HG03159 (cell line): ENCODE measurements at regions not wholly inside any gene's neighbourhood (a gene's known extent, or its start where the extent isn't known, plus 50 kb on each side); places are given as distances from the start of the nearest gene placed in this dataset.
"Not testable (repeated sequence)": the region's sequence is repeated elsewhere in the genome, so short reads cannot be mapped to it uniquely, and the experiment has no call there.

Experiments
- ATAC-seq: cut with Tn5 transposase; IDR thresholded peaks from one replicate; pipeline ENCODE4 v1.9.1; 2021; ENCODE audit warnings: mild to moderate bottlenecking, moderate library complexity; ENCODE audit not compliant: unreplicated experiment

- ATAC-seq: no peak
These were observed 705.7 kb downstream of the SLITRK5 start for GRCh38 chr13:88376760-88377388.

DNA sequence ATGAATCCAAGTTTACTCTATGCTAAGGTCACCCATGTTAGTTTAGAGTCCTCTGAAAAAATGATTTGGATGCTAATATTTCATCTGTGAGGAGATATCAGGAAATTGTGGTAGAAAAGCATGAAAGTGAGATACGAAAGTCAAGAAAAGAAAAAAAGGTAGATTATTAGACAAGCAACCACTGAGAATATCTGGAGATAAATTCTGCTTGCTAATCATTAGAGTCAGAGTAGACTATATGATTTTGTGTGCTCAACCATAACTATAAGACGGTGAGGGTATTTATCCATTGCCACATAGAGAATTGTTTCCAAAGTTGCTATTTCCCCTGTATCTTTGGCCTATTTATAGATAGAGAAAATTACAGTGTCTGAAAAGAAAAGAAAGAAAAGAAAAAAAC lies 706.7 kb downstream of the SLITRK5 start:
- ATAC-seq: no peak

- ATAC-seq: no peak
These were observed 713.4 kb downstream of the SLITRK5 start for GRCh38 chr13:88384542-88384941.

DNA sequence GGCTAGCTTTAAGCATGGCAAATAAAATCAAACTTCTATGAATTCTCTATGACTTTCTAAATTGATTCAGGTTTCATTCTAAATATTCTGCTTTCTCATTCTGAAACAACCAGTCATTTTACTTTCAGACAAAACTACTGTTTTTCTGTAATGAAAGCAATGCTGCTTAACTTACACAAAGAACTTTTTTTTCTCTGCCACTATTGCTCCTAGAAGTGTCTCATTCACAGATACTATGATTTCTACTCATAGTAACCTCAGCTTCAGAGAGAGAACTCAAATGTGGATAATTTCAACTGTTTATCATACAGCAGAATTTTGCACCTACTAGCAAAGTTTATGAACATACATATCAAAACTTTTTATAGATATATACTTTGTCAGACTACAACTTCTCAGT lies 724.6 kb downstream of the SLITRK5 start:
- ATAC-seq: no peak

DNA sequence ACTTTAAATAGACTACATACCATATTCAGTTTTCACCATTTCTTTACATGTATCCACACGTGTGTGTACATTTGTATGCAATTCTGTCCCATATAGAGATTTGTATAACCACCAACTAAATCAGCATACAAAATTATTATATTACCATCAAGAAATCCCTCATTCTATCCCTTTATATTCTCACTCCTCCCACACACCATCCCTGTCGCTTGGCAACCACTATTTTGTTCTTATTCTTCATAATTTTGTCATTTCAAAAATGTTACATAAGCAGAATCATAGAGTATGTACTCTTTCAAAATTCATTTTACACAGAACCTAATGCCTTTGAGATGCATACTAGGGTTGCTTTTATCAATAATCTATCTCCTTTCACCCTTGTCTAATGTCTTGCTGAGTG lies 740.5 kb downstream of the SLITRK5 start:
- ATAC-seq: no peak

- no peak for ATAC-seq
These were observed 746.6 kb downstream of the SLITRK5 start for GRCh38 chr13:88417801-88418200.

GRCh38 chr13:88424463-88424862 lies 753.3 kb downstream of the SLITRK5 start:
- no peak for ATAC-seq

GRCh38 chr13:88426661-88427060 lies 755.5 kb downstream of the SLITRK5 start:
- no peak for ATAC-seq

DNA sequence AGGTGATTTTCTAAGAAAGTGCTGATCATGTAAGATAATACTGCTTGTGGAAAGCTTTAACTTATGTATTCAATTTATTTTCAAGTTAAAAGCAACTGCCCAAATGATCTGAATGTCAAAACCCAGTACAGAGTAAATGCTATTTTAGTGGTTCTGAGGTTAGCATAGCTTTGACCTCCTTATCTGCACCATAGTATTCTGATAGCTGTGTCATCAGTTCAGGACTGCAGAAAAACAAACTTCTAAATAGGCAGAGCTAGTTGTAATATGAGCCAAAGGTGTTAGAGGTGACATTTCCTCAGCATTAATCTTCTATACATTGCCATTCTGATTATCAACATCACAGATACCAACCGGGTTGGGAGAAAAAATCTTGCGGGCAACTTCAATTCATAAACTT lies 758.7 kb downstream of the SLITRK5 start:
- no peak for ATAC-seq

GRCh38 chr13:88434953-88435352 lies 763.8 kb downstream of the SLITRK5 start:
- ATAC-seq: no peak

- ATAC-seq: no peak
These were observed 765.8 kb downstream of the SLITRK5 start for GRCh38 chr13:88436974-88437373.

GRCh38 chr13:88450515-88450914 lies 779.3 kb downstream of the SLITRK5 start:
- ATAC-seq: no peak

GRCh38 chr13:88456151-88456550 lies 785.0 kb downstream of the SLITRK5 start:
- no peak for ATAC-seq

DNA sequence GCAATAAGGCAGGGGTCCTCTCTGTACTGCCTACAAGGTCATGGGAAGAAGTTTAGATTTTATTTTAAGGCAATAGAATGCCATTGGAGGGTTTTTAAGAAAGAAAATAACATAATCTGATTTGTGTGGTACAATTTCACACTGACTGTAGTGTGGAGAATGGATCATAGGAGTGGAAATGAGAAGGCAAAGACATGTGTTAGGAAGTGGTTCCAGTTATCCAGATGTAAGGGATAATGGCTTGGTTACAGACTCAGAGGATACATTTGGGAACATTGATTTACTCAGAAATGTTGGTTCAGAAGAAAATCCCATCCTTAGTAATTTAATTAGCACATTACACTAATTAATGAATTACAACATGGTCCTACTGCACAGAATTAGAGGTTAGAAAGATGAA lies 788.2 kb downstream of the SLITRK5 start:
- ATAC-seq: no peak

GRCh38 chr13:88461272-88462009 lies 790.3 kb downstream of the SLITRK5 start:
- ATAC-seq: no peak

GRCh38 chr13:88464851-88465250 lies 793.7 kb downstream of the SLITRK5 start:
- no peak for ATAC-seq

GRCh38 chr13:88472316-88472715 lies 801.1 kb downstream of the SLITRK5 start:
- ATAC-seq: peak; percentile 85

GRCh38 chr13:88483202-88483601 lies 812.0 kb downstream of the SLITRK5 start:
- no peak for ATAC-seq

DNA sequence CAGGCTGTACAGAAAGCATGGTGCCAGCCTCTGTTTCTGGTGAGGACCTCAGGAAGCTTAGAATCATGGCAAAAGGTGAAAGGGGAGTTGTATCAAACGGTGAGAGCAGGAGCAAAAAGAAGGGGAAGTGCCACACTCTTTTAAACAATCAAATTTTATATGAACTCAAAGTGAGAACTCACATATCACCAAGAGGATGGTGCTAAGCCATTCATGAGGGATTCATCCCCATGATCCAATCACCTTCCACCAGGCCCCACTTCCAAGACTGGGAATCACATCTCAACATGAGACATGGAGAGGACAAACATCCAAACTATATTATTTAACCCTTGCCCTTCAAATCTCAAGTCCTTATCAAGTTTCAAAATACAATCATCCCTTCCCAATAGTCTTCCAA lies 836.7 kb downstream of the SLITRK5 start:
- no peak for ATAC-seq

DNA sequence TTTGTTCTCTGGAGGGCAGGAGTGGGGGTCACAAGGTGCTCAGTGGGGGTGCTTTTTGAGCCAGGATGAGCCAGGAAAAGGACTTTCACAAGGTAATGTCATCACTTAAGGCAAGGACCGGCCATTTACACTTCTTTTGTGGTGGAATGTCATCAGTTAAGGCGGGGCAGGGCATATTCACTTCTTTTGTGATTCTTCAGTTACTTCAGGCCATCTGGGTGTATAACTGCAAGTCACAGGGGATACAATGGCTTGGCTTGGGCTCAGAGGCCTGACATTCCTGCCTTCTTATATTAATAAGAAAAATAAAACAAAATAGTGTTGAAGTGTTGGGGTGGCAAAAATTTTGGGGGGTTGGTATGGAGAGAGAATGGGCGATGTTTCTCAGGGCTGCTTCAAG lies 841.8 kb downstream of the SLITRK5 start:
- ATAC-seq: not testable (repeated sequence)

DNA sequence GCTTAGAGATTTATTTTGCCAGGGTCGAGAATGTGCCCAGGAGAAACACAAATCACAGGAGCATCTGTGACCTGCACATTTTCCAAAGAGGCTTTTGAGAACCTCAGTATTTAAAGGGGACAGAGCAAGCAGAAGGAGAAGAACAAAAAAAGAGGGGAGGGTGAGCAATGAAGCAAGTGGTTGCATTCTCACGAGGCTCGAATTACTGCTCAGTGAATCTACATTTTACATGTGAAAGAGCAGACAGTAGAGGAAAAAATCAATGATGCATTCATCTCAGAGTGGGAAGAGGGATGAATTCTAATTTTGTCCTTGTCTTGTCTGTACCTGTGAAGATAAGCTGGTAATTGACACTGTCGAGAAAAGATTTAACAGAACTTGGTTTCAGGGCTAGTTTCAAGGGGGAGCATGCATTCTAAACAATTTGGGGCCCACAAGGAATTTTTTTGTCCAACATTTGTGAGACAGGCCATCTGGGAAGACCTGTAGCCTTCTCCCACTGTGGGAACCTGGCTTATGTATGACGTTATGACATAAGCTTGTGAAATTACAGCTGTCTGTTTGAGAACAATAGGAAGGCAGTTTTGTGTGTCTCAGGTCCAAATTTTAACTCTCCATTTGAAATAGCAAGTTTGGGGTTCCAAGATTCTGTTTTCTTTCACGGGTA lies 855.1 kb downstream of the SLITRK5 start:
- ATAC-seq: no peak

GRCh38 chr13:88526853-88527215 lies 855.7 kb downstream of the SLITRK5 start:
- ATAC-seq: no peak
